Mesodermal cell (in vitro differentiated cells): ENCODE measurements at regions not wholly inside any gene's neighbourhood (a gene's known extent, or its start where the extent isn't known, plus 50 kb on each side); places are given as distances from the start of the nearest gene placed in this dataset.

Source experiments
- H3K27ac ChIP-seq: 2 replicates; pipeline ENCODE4 v1.7.0; 2013; ENCODE audit warnings: mild to moderate bottlenecking, low read depth, low read length, moderate library complexity; ENCODE audit not compliant: severe bottlenecking
- H3K36me3 ChIP-seq: 2 replicates; pipeline ENCODE4 v1.7.1; 2013; ENCODE audit warnings: mild to moderate bottlenecking, low read length, moderate library complexity; ENCODE audit not compliant: control insufficient read depth, insufficient read depth
- H3K4me1 ChIP-seq: one replicate; pipeline ENCODE4 v1.7.1; 2013; ENCODE audit warnings: mild to moderate bottlenecking, low read length; ENCODE audit not compliant: insufficient read depth, control insufficient read depth, poor library complexity, severe bottlenecking
- H3K4me3 ChIP-seq: 2 replicates; pipeline ENCODE4 v1.7.0; 2013; ENCODE audit warnings: low read length, control low read depth, mild to moderate bottlenecking; ENCODE audit not compliant: insufficient read depth, poor library complexity, severe bottlenecking; ENCODE audit errors: extremely low read depth
- H3K9me3 ChIP-seq: 2 replicates; pipeline ENCODE4 v1.7.1; 2013; ENCODE audit warnings: mild to moderate bottlenecking, low read length, moderate library complexity; ENCODE audit not compliant: control insufficient read depth
- WGBS, 2 experiments: methylation state at CpG; one replicate each; pipeline ENCODE4 v1.1.5; 2013; ENCODE audit warnings: missing lambda C conversion rate in 2 of 2; ENCODE audit not compliant: insufficient coverage in 2 of 2; 5-methylcytosine and 5-hydroxymethylcytosine counted together

GRCh38 chr1:95453053-95453452 is 219.0 kb downstream of the RWDD3 start:
- Histone ChIP-seq H3K4me1 (no peaks in the 10 kb centered on the region), H3K9me3 (no peaks in the 10 kb centered on the region), H3K4me3 (no peak overlapping the region), H3K27ac (no peak overlapping the region), H3K36me3 (no peaks in the 10 kb centered on the region)
- no CpG with 5 or more reads among the region's 2 CpGs for WGBS, 2 experiments

- Histone ChIP-seq H3K4me1 (no peaks in the 10 kb centered on the region), H3K9me3 (peaks cover 8% of the 10 kb centered on the region), H3K27ac (no peak overlapping the region), H3K4me3 (no peak overlapping the region), H3K36me3 (no peaks in the 10 kb centered on the region)
- WGBS, 2 experiments = no CpG with 5 or more reads among the region's 1 CpG
Measured at GRCh38 chr1:95467036-95467435, 233.0 kb downstream of the RWDD3 start.

- WGBS, 2 experiments = 100% methylated on average over 1 of the region's 3 CpGs; no CpG with 5 or more reads in 1 of the 2 experiments
Measured at GRCh38 chr1:95475686-95476457, 241.9 kb downstream of the RWDD3 start.

GRCh38 chr1:95496307-95496706 is 262.3 kb downstream of the RWDD3 start:
- H3K9me3 ChIP-seq = no peaks in the 10 kb centered on the region
- WGBS, 2 experiments = 96% methylated on average over 4 of the region's 6 CpGs; no CpG with 5 or more reads in 1 of the 2 experiments
- H3K4me3 ChIP-seq = no peak overlapping the region
- H3K27ac ChIP-seq = peak overlapping the region; percentile 30
- H3K36me3 ChIP-seq = no peaks in the 10 kb centered on the region
- no peaks in the 10 kb centered on the region for H3K4me1 ChIP-seq

More at GRCh38 chr1:95475686-95476457, 241.9 kb downstream of the RWDD3 start:
- Histone ChIP-seq H3K9me3 (peaks cover 9% of the 10 kb centered on the region), H3K4me3 (no peak overlapping the region), H3K4me1 (no peaks in the 10 kb centered on the region), H3K36me3 (no peaks in the 10 kb centered on the region), H3K27ac (no peak overlapping the region)

GRCh38 chr1:95496773-95497172 is 262.8 kb downstream of the RWDD3 start:
- H3K27ac ChIP-seq = peak overlapping the region; percentile 30
- H3K36me3 ChIP-seq = no peaks in the 10 kb centered on the region
- no peak overlapping the region for H3K4me3 ChIP-seq
- H3K9me3 ChIP-seq = no peaks in the 10 kb centered on the region
- no peaks in the 10 kb centered on the region for H3K4me1 ChIP-seq
- WGBS, 2 experiments = 86 to 87% methylated on average over 2 to 4 of the region's 6 CpGs

GRCh38 chr1:95497566-95497965 is 263.6 kb downstream of the RWDD3 start:
- 77% methylated on average over 4 of the region's 4 CpGs; no CpG with 5 or more reads in 1 of the 2 experiments for whole genome bisulfite sequencing, 2 experiments
- Histone ChIP-seq H3K4me1 (no peaks in the 10 kb centered on the region), H3K36me3 (no peaks in the 10 kb centered on the region), H3K9me3 (no peaks in the 10 kb centered on the region), H3K4me3 (no peak overlapping the region), H3K27ac (no peak overlapping the region)

GRCh38 chr1:95503278-95504030 is 269.4 kb downstream of the RWDD3 start:
- Histone ChIP-seq H3K4me1 (no peaks in the 10 kb centered on the region), H3K36me3 (no peaks in the 10 kb centered on the region), H3K27ac (no peak overlapping the region), H3K4me3 (no peak overlapping the region), H3K9me3 (no peaks in the 10 kb centered on the region)
- WGBS, 2 experiments = 92 to 100% methylated on average over 6 to 7 of the region's 9 CpGs

GRCh38 chr1:95504321-95504720 is 270.3 kb downstream of the RWDD3 start:
- WGBS, 2 experiments = 86 to 90% methylated on average over 3 to 4 of the region's 4 CpGs
- Histone ChIP-seq H3K4me3 (no peak overlapping the region), H3K36me3 (no peaks in the 10 kb centered on the region), H3K9me3 (no peaks in the 10 kb centered on the region), H3K27ac (no peak overlapping the region), H3K4me1 (no peaks in the 10 kb centered on the region)

- H3K9me3 ChIP-seq = no peaks in the 10 kb centered on the region
- WGBS, 2 experiments = 96 to 100% methylated on average over 2 to 3 of the region's 4 CpGs
- H3K4me1 ChIP-seq = no peaks in the 10 kb centered on the region
- no peak overlapping the region for H3K27ac ChIP-seq
- no peak overlapping the region for H3K4me3 ChIP-seq
- H3K36me3 ChIP-seq = no peaks in the 10 kb centered on the region
Measured at GRCh38 chr1:95506736-95507414, 272.9 kb downstream of the RWDD3 start.

GRCh38 chr1:95509989-95510388 is 276.0 kb downstream of the RWDD3 start:
- Histone ChIP-seq H3K4me1 (no peaks in the 10 kb centered on the region), H3K27ac (no peak overlapping the region), H3K36me3 (no peaks in the 10 kb centered on the region), H3K9me3 (no peaks in the 10 kb centered on the region), H3K4me3 (no peak overlapping the region)
- 59 to 74% methylated on average over 5 to 7 of the region's 8 CpGs for WGBS, 2 experiments
